GM23338 (cell line): ENCODE measurements at regions not wholly inside any gene's neighbourhood (a gene's known extent, or its start where the extent isn't known, plus 50 kb on each side); places are given as distances from the start of the nearest gene placed in this dataset.

ENCODE experiments used
- ATAC-seq: fragments of 200-7000 bp; cut with Tn5 transposase; 3 replicates; pipeline ENCODE4 v1.9.1; 2020
- DNase-seq: peaks from one replicate; pipeline ENCODE4 v3.0.0-alpha.2; 2015; ENCODE audit warnings: low spot score
- H2AFZ ChIP-seq: fragments of 200-600 bp; sonication (generic); 2 replicates; pipeline ENCODE4 v1.8.0; 2016; ENCODE audit warnings: antibody characterized with exemption, mild to moderate bottlenecking, moderate library complexity
- H3F3A ChIP-seq: fragments of 200-600 bp; sonication (generic); replicated peaks from 2 replicates; pipeline ENCODE4 v1.8.0; 2017; ENCODE audit warnings: antibody characterized with exemption, mixed run types, low read depth
- H3K27ac ChIP-seq: fragments of 200-600 bp; sonication (generic); 2 replicates; pipeline ENCODE4 v1.6.1; 2016; ENCODE audit warnings: low read depth
- H3K27me3 ChIP-seq: fragments of 200-600 bp; sonication (generic); 2 replicates; pipeline ENCODE4 v1.8.0; 2016; ENCODE audit warnings: mild to moderate bottlenecking, mixed run types, moderate library complexity; ENCODE audit not compliant: insufficient read depth
- H3K36me3 ChIP-seq: fragments of 200-600 bp; sonication (generic); 2 replicates; pipeline ENCODE4 v1.8.0; 2016; ENCODE audit warnings: mild to moderate bottlenecking; ENCODE audit not compliant: insufficient read depth
- H3K4me1 ChIP-seq: fragments of 200-600 bp; sonication (generic); 2 replicates; pipeline ENCODE4 v1.8.0; 2016; ENCODE audit warnings: mild to moderate bottlenecking, moderate library complexity; ENCODE audit not compliant: insufficient read depth
- H3K4me2 ChIP-seq: fragments of 200-600 bp; sonication (generic); 2 replicates; pipeline ENCODE4 v1.7.1; 2017; ENCODE audit warnings: mixed run types
- H3K4me3 ChIP-seq: fragments of 200-600 bp; sonication (generic); 2 replicates; pipeline ENCODE4 v1.6.1; 2016; ENCODE audit warnings: mixed run types
- H3K79me2 ChIP-seq: fragments of 200-600 bp; sonication (generic); replicated peaks from 2 replicates; pipeline ENCODE4 v1.8.0; 2017; ENCODE audit warnings: mild to moderate bottlenecking; ENCODE audit not compliant: insufficient read depth
- H3K9me2 ChIP-seq: fragments of 200-600 bp; sonication (generic); 2 replicates; pipeline ENCODE4 v1.8.0; 2017; ENCODE audit not compliant: insufficient read depth
- H4K20me1 ChIP-seq: fragments of 200-600 bp; sonication (generic); replicated peaks from 2 replicates; pipeline ENCODE4 v1.8.0; 2017; ENCODE audit warnings: mild to moderate bottlenecking; ENCODE audit not compliant: insufficient read depth
- H3K27ac Mint-ChIP-seq: 2 replicates; pipeline ENCODE4 v1.8.0; 2020; ENCODE audit warnings: inconsistent platforms, mild to moderate bottlenecking, moderate library complexity, mixed read lengths
- H3K27me3 Mint-ChIP-seq: 3 replicates; pipeline ENCODE4 v1.8.0; 2022; ENCODE audit warnings: low read depth, mild to moderate bottlenecking, moderate library complexity, mixed read lengths, inconsistent platforms; ENCODE audit not compliant: insufficient read depth, poor library complexity
- H3K36me3 Mint-ChIP-seq: 3 replicates; pipeline ENCODE4 v1.8.0; 2021; ENCODE audit warnings: low read depth, mild to moderate bottlenecking, inconsistent platforms, moderate library complexity, mixed read lengths
- H3K4me1 Mint-ChIP-seq: 3 replicates; pipeline ENCODE4 v1.8.0; 2020; ENCODE audit warnings: mild to moderate bottlenecking, inconsistent platforms, mixed read lengths
- H3K4me3 Mint-ChIP-seq: 3 replicates; pipeline ENCODE4 v1.8.0; 2021; ENCODE audit warnings: moderate library complexity, mild to moderate bottlenecking, inconsistent platforms, mixed read lengths
- H3K9me3 Mint-ChIP-seq: 3 replicates; pipeline ENCODE4 v1.8.0; 2020; ENCODE audit warnings: moderate library complexity, mild to moderate bottlenecking, inconsistent platforms, mixed read lengths
- CREB1 ChIP-seq: fragments of 250-450 bp; sonication (Bioruptor Pico); IDR thresholded peaks from 2 replicates; pipeline ENCODE4 v1.5.0; 2020; ENCODE audit warnings: low read depth, mild to moderate bottlenecking, moderate library complexity
- CTCF ChIP-seq, 2 experiments: fragments of 200-600 bp in 1 of 2; sonication (generic) in 1 of 2; conservative IDR thresholded peaks; 2 replicates each; pipeline versions ENCODE4 v1.5.1 to v1.6.1; 2016 to 2017; ENCODE audit warnings: antibody characterized with exemption in 2 of 2, low read depth in 2 of 2, mild to moderate bottlenecking in 2 of 2, moderate library complexity in 1 of 2
- ETS1 ChIP-seq: IDR thresholded peaks from 2 replicates; pipeline ENCODE4 v1.6.1; 2016; ENCODE audit warnings: antibody characterized with exemption
- EZH2 ChIP-seq: fragments of 200-600 bp; sonication (generic); IDR thresholded peaks from one replicate; pipeline ENCODE4 v1.8.0; 2017; ENCODE audit warnings: antibody characterized with exemption, mild to moderate bottlenecking, low read depth; ENCODE audit not compliant: unreplicated experiment
- EZH2phosphoT487 ChIP-seq: fragments of 200-600 bp; sonication (generic); IDR thresholded peaks from one replicate; pipeline ENCODE4 v1.8.1; 2018; ENCODE audit warnings: antibody characterized with exemption; ENCODE audit not compliant: unreplicated experiment
- JUNB ChIP-seq: IDR thresholded peaks from one replicate; pipeline ENCODE4 v1.6.1; 2016; ENCODE audit warnings: antibody characterized with exemption; ENCODE audit not compliant: unreplicated experiment
- NANOG ChIP-seq: IDR thresholded peaks from 2 replicates; pipeline ENCODE4 v1.6.1; 2016; ENCODE audit warnings: antibody characterized with exemption, borderline replicate concordance
- POLR2AphosphoS5 ChIP-seq: IDR thresholded peaks from 2 replicates; pipeline ENCODE4 v1.6.1; 2016; ENCODE audit warnings: antibody characterized with exemption, low read depth
- REST ChIP-seq: IDR thresholded peaks from one replicate; pipeline ENCODE4 v1.6.1; 2018; ENCODE audit warnings: antibody characterized with exemption; ENCODE audit not compliant: unreplicated experiment
- STAT1 ChIP-seq: IDR thresholded peaks from one replicate; pipeline ENCODE4 v1.6.1; 2016; ENCODE audit warnings: antibody characterized with exemption; ENCODE audit not compliant: unreplicated experiment
- ZNF114 ChIP-seq: fragments of 250-450 bp; sonication (Bioruptor Pico); IDR thresholded peaks from 2 replicates; pipeline ENCODE4 v1.5.0; 2020; ENCODE audit warnings: mild to moderate bottlenecking, moderate library complexity
- ZNF331 ChIP-seq: fragments of 250-450 bp; sonication (Bioruptor Pico); IDR thresholded peaks from 2 replicates; pipeline ENCODE4 v1.5.0; 2020; ENCODE audit warnings: low read depth, mild to moderate bottlenecking, moderate library complexity
- ZNF462 ChIP-seq: fragments of 250-450 bp; sonication (Bioruptor Pico); IDR thresholded peaks from 2 replicates; pipeline ENCODE4 v1.5.0; 2020; ENCODE audit warnings: mild to moderate bottlenecking, moderate library complexity

- H3K27me3 ChIP-seq, result no peaks in the 10 kb centered on the region
- H3K9me2 ChIP-seq, result no peaks in the 10 kb centered on the region
- Mint-ChIP-seq H3K36me3 (no peaks in the 10 kb centered on the region), H3K27ac (no peak overlapping the region), H3K4me1 (peaks cover 7% of the 10 kb centered on the region; the same call in 2 of the 3 replicates), H3K9me3 (no peaks in the 10 kb centered on the region), H3K4me3 (no peak overlapping the region), H3K27me3 (peaks cover 3% of the 10 kb centered on the region)
- no peak overlapping the region for H3K4me3 ChIP-seq
- no peak overlapping the region for H3K27ac ChIP-seq
- ATAC-seq, result no peak
- no peak for DNase-seq
- no peaks in the 10 kb centered on the region for H4K20me1 ChIP-seq
- H3K36me3 ChIP-seq, result no peaks in the 10 kb centered on the region
- no peaks in the 10 kb centered on the region for H3K4me1 ChIP-seq
- no peak overlapping the region for H2AFZ ChIP-seq
- H3K79me2 ChIP-seq, result no peaks in the 10 kb centered on the region
- H3F3A ChIP-seq, result no peaks in the 10 kb centered on the region
- TF ChIP-seq ETS1, result no peak
- TF ChIP-seq NANOG, result no peak
- TF ChIP-seq EZH2, result no peak
- TF ChIP-seq JUNB, result no peak
- TF ChIP-seq EZH2phosphoT487, result no peak
- no peak for TF ChIP-seq REST
- TF ChIP-seq ZNF331 (CRISPR knock-in tag), result no peak
- no peak for TF ChIP-seq ZNF114 (CRISPR knock-in tag)
- no peak for TF ChIP-seq ZNF462 (CRISPR knock-in tag)
- TF ChIP-seq POLR2AphosphoS5, result no peak
- no peak for TF ChIP-seq CTCF (conservative IDR thresholded peaks at IDR 0.05; ENCODE audit: low read depth in 2 of 2)
- no peak for TF ChIP-seq STAT1
- no peak for TF ChIP-seq CREB1
- no peak overlapping the region for H3K4me2 ChIP-seq
Observed at GRCh38 chr13:52975161-52975560, 53.5 kb upstream of the OLFM4 start.
